Stimulated activated memory B cell treated with anti-CD40 and anti-IgM and Interleukin-4, amounts not matched to agents 10 μg/mL and 1 μg/mL and 100 μg/mL, for 72 hours (primary cell): ENCODE measurements at regions not wholly inside any gene's neighbourhood (a gene's known extent, or its start where the extent isn't known, plus 50 kb on each side); places are given as distances from the start of the nearest gene placed in this dataset.

Experiments
- ATAC-seq: fragments of 150-1000 bp; cut with Tn5 transposase; 2 replicates; pipeline ENCODE4 v1.10.0; 2021
- H3K27ac Mint-ChIP-seq: one replicate; pipeline ENCODE4 v1.8.0; 2022; ENCODE audit warnings: mild to moderate bottlenecking, mixed read lengths
- H3K27me3 Mint-ChIP-seq: one replicate; pipeline ENCODE4 v1.8.0; 2022; ENCODE audit warnings: mixed read lengths
- H3K36me3 Mint-ChIP-seq: one replicate; pipeline ENCODE4 v1.8.0; 2022; ENCODE audit warnings: mixed read lengths
- H3K4me1 Mint-ChIP-seq: one replicate; pipeline ENCODE4 v1.8.0; 2022; ENCODE audit warnings: mixed read lengths
- H3K4me3 Mint-ChIP-seq: one replicate; pipeline ENCODE4 v1.8.0; 2022; ENCODE audit warnings: mild to moderate bottlenecking, moderate library complexity, mixed read lengths
- H3K9me3 Mint-ChIP-seq: one replicate; pipeline ENCODE4 v1.8.0; 2022; ENCODE audit warnings: mixed read lengths

DNA sequence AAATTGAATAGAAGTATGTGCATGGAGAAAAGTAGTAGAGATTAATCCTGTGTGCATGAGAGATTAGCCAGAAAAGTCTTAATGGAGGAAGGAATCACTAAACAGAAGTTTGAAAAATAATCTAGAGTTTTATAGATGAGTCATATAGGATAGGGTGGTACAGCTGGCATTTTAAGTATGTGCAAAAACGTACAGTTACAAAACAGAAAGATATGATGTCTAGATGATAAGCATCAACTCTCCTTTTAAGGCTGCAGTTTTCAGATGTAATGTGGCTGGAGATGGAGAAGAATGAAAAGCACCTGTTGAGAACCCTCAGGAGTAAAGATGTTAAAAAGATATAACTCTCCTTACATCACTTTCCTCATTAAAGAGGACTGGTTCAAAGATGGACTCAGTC is 271.3 kb downstream of the STK31 start:
- no peak for ATAC-seq
- peaks cover 46% of the 10 kb centered on the region for H3K27me3 Mint-ChIP-seq

DNA sequence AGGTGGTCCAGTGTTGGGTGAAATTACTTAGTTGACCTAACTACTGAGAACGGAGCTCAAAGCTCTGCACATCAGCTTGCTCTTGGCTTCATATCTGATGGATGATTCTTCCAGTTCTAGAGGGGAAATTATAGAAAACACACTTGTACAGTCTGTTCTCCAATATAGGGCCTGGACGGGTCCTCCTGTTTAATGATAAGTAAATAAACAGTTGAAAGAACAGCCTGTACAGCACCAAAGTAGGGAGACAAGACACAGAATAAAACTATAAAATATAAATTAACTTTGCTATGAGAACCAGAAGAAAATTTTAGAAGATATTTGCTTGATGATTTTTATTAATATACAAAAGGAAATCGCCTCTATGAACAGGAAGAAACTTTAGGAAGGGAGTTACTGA is 271.7 kb downstream of the STK31 start:
- Mint-ChIP-seq H3K36me3 (no peaks in the 10 kb centered on the region), H3K4me1 (no peaks in the 10 kb centered on the region), H3K4me3 (no peak overlapping the region), H3K27ac (no peak overlapping the region), H3K9me3 (peaks cover 11% of the 10 kb centered on the region), H3K27me3 (peaks cover 50% of the 10 kb centered on the region)
- ATAC-seq = no peak

More for the DNA sequence above, 271.3 kb downstream of the STK31 start:
- Mint-ChIP-seq H3K4me3 (no peak overlapping the region), H3K4me1 (no peaks in the 10 kb centered on the region), H3K9me3 (peaks cover 14% of the 10 kb centered on the region), H3K36me3 (no peaks in the 10 kb centered on the region), H3K27ac (no peak overlapping the region)

GRCh38 chr7:24005517-24005916 is 278.5 kb upstream of the NPY start:
- ATAC-seq = no peak
- Mint-ChIP-seq H3K27me3 (peaks cover 2% of the 10 kb centered on the region), H3K4me3 (no peak overlapping the region), H3K4me1 (no peaks in the 10 kb centered on the region), H3K9me3 (peaks cover 2% of the 10 kb centered on the region), H3K36me3 (no peaks in the 10 kb centered on the region), H3K27ac (no peak overlapping the region)

DNA sequence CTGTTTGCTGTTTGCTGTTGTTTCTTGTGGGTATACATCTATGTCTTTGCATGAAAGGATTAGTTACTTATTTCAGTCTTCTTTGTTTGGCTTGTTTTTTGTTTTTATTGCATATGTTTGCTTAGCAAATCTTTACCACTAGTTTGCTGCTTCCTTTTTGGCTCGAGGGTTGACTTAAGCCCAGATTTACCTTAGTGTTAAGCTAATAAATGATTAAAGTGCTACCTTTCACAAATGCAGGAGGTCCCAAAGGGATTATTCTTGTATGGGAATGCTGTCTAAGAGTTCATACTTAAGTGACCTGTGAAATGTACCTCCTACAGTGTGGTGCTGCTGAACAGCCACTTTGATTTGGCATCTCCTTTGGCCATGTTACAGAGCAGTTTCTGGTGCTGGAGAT is 273.5 kb upstream of the NPY start:
- no peak for ATAC-seq
- no peak overlapping the region for H3K4me3 Mint-ChIP-seq
- H3K27ac Mint-ChIP-seq = no peak overlapping the region
- H3K36me3 Mint-ChIP-seq = no peaks in the 10 kb centered on the region
- no peaks in the 10 kb centered on the region for H3K4me1 Mint-ChIP-seq
- peaks cover 25% of the 10 kb centered on the region for H3K27me3 Mint-ChIP-seq
- peaks cover 13% of the 10 kb centered on the region for H3K9me3 Mint-ChIP-seq

DNA sequence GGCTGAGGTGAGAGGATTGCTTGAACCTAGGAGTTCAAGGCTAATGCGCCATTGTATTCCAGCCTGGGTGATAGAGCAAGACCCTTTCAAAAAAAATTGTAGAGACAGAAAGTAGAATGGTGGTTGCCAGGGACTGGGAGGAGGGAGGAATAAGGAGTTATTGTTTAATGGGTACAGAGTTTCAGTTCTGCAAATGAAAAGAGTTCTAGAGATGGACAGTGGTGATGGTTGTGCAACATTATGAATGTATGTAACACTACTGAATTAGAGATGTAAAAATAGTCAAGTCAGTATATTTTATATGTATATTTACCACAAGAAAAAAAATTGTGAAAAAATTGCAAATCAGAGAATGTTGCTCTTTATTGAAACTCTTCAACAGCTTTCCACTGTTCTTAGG is 266.5 kb upstream of the NPY start:
- no peak overlapping the region for H3K27ac Mint-ChIP-seq
- no peaks in the 10 kb centered on the region for H3K36me3 Mint-ChIP-seq
- H3K4me1 Mint-ChIP-seq = no peaks in the 10 kb centered on the region

DNA sequence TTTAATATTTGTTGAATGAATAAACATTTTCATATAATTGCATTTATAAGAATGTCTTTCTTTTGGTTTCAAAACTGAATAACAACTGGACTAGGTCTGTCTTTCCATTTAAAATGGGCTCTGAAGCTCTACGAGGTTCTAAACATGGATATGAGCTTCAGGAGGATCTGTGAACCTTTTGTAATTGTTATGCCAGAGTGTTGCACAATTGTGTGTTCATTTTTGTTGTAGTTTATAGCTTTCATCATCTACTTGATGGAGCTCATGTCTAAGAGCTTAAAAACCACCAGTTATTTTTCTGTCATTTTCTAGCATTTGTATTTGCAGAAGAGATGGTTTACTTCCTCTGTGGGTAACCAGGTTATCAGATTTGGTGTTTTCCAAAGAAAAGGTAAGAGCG is 265.7 kb upstream of the NPY start:
- no peak overlapping the region for H3K4me3 Mint-ChIP-seq

More for the DNA sequence above, 266.5 kb upstream of the NPY start:
- Mint-ChIP-seq H3K27me3 (peaks cover 7% of the 10 kb centered on the region), H3K9me3 (peaks cover 5% of the 10 kb centered on the region), H3K4me3 (no peak overlapping the region)
- ATAC-seq = no peak

GRCh38 chr7:24019841-24020240 is 264.1 kb upstream of the NPY start:
- Mint-ChIP-seq H3K27me3 (no peaks in the 10 kb centered on the region), H3K4me3 (no peak overlapping the region), H3K9me3 (no peaks in the 10 kb centered on the region), H3K27ac (no peak overlapping the region), H3K36me3 (no peaks in the 10 kb centered on the region), H3K4me1 (no peaks in the 10 kb centered on the region)
- no peak for ATAC-seq

More for the DNA sequence above, 265.7 kb upstream of the NPY start:
- ATAC-seq = no peak
- Mint-ChIP-seq H3K4me1 (no peaks in the 10 kb centered on the region), H3K27me3 (no peaks in the 10 kb centered on the region), H3K36me3 (no peaks in the 10 kb centered on the region), H3K9me3 (no peaks in the 10 kb centered on the region), H3K27ac (no peak overlapping the region)

DNA sequence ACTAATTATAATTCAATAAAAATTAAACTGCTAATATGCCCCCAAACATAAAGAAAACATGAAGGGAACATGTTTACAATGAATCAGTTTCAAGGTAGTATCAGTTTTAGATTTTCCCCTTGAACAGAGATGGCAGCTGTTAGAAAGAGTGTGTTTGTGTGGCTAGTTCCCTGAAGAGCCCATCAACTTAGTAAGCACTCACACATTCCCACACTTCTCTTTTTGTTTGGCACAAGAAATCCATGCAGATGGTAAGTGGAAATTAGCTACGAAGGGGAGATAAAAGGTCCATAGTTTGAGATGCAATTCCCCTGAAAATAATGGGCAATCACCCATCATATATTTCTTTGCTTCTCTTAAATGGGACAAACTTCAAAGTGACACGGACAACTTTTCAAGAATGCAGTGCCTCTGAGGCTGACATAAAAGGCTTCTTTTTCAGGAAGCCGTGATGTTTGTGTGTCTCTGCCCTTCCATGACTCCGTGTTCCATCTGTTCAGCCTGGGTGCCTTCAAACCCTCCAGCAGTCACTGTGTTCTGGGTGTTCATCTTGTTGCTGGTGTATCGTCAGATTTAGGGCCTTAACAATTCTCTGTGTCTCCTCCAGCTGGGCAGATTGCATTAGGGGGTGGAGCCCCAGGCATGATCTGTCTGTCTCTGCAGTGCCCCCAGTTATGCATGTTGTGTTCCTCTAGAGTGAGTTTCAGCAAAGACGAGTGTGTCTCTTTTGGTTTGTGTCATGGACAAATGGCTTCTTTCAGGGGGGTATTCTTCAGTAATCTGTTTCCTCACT is 259.5 kb upstream of the NPY start:
- Mint-ChIP-seq H3K4me1 (no peaks in the 10 kb centered on the region), H3K27ac (no peak overlapping the region), H3K4me3 (no peak overlapping the region), H3K9me3 (no peaks in the 10 kb centered on the region), H3K27me3 (no peaks in the 10 kb centered on the region), H3K36me3 (no peaks in the 10 kb centered on the region)
- ATAC-seq = no peak

DNA sequence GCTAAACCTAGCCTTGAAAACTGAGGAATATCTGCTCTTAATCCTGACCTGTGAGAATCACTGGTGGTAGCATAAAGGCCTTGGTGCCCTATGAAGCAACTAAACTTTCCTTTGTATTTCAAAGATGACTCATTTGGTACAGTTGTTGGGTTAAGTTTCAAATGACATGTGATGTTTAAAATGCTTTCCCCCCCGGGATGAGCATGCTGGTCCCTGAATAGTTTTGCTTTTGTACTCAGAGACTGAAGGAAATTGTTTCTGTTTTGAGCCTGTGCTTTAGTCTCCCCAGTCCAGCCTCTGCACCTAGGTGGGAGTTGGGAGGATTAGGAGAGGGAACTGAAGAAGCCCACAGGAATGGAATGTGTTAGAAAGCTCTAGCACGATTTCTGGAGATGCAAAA is 258.9 kb upstream of the NPY start:
- H3K27me3 Mint-ChIP-seq = no peaks in the 10 kb centered on the region

GRCh38 chr7:24025765-24026164 is 258.2 kb upstream of the NPY start:
- no peak overlapping the region for H3K27ac Mint-ChIP-seq
- H3K27me3 Mint-ChIP-seq = no peaks in the 10 kb centered on the region
- no peaks in the 10 kb centered on the region for H3K4me1 Mint-ChIP-seq
- no peak overlapping the region for H3K4me3 Mint-ChIP-seq
- no peak for ATAC-seq
- no peaks in the 10 kb centered on the region for H3K36me3 Mint-ChIP-seq
- H3K9me3 Mint-ChIP-seq = no peaks in the 10 kb centered on the region

More for the DNA sequence above, 258.9 kb upstream of the NPY start:
- Mint-ChIP-seq H3K4me1 (no peaks in the 10 kb centered on the region), H3K36me3 (no peaks in the 10 kb centered on the region), H3K9me3 (no peaks in the 10 kb centered on the region), H3K4me3 (no peak overlapping the region), H3K27ac (no peak overlapping the region)
- ATAC-seq = no peak

DNA sequence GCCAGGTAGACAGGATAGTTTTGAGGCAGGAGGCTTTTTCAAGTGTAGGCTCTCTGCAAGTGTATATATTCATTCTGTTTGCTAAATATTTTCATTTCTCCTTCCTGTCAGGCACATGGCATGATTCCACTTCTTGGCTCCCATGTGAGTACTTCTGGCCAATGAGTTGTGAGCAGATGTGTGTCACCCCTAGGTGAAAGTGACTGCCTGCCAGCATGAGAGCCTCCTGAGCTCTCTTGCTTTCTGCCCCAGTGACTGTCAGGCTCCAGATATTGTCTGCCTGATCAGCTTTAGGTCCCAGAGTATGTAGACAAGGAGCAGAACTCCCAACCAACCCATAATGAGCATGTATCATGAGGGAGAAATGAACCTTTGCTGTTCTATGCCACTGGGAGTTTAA is 257.6 kb upstream of the NPY start:
- H3K27me3 Mint-ChIP-seq = no peaks in the 10 kb centered on the region
- H3K4me1 Mint-ChIP-seq = no peaks in the 10 kb centered on the region
- no peak overlapping the region for H3K27ac Mint-ChIP-seq
- no peaks in the 10 kb centered on the region for H3K36me3 Mint-ChIP-seq
- H3K9me3 Mint-ChIP-seq = no peaks in the 10 kb centered on the region
- ATAC-seq = no peak
- no peak overlapping the region for H3K4me3 Mint-ChIP-seq

DNA sequence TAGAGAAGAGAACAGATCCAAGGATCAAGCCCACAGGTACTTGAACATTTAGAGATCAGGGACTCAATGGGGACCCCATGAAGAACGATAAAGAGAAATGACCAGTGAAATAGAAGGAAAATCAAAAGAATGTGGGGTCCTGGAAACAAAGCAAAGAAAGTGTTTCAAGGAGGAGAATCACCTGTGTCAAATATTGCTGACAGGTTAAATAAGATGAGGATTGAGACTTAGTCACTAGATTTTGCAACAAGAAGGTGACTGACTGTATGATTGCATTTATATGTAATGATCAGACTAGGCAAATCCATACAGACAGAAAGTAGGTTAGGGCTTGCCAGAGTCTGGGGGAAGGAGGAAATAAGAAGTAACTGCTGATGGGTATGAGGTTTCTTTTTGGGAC is 254.9 kb upstream of the NPY start:
- no peak for ATAC-seq
- no peaks in the 10 kb centered on the region for H3K27me3 Mint-ChIP-seq
- no peak overlapping the region for H3K27ac Mint-ChIP-seq
- H3K36me3 Mint-ChIP-seq = no peaks in the 10 kb centered on the region
- H3K9me3 Mint-ChIP-seq = no peaks in the 10 kb centered on the region
- no peak overlapping the region for H3K4me3 Mint-ChIP-seq
- H3K4me1 Mint-ChIP-seq = no peaks in the 10 kb centered on the region

- H3K4me3 Mint-ChIP-seq = no peak overlapping the region
- no peak overlapping the region for H3K27ac Mint-ChIP-seq
- H3K27me3 Mint-ChIP-seq = no peaks in the 10 kb centered on the region
- H3K9me3 Mint-ChIP-seq = no peaks in the 10 kb centered on the region
- no peaks in the 10 kb centered on the region for H3K36me3 Mint-ChIP-seq
- no peak for ATAC-seq
- H3K4me1 Mint-ChIP-seq = peaks cover 8% of the 10 kb centered on the region
Observed at GRCh38 chr7:24034251-24034650, 249.7 kb upstream of the NPY start.

DNA sequence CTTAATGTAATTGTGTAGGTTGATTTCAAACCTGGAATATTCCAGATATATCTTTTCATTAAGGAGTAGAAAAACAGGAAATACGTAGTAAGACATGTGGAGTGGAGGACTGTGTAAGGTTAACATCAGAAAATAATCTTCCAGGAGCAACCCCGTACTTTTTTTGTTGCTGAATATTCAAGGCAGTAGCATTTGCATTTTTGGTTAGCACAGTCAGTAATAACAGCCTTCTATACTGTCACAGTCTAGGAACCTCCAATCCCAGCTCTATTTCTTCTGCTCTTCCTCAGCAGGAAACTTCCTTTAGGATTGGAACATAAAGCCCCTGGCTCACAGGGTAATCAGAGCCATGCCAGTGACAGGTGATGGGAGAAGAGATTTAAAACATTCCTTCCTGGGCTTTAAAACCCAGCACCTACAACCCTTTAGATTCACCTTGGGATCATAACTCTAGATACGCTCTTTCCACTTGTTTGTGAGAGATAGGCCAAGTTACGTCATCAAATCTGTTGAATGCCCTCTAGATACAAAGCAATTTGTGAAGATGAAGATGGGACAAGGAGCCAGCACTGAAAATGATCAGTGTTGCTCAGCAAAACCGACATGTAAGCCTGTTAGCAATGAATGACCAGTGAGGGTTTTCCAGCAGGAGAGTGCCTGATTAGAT is 248.5 kb upstream of the NPY start:
- no peaks in the 10 kb centered on the region for H3K9me3 Mint-ChIP-seq
- peaks cover 8% of the 10 kb centered on the region for H3K4me1 Mint-ChIP-seq
- no peak for ATAC-seq
- no peak overlapping the region for H3K4me3 Mint-ChIP-seq
- H3K27me3 Mint-ChIP-seq = no peaks in the 10 kb centered on the region
- H3K36me3 Mint-ChIP-seq = no peaks in the 10 kb centered on the region
- H3K27ac Mint-ChIP-seq = no peak overlapping the region

- ATAC-seq = no peak
- Mint-ChIP-seq H3K9me3 (no peaks in the 10 kb centered on the region), H3K4me3 (no peak overlapping the region), H3K27me3 (no peaks in the 10 kb centered on the region), H3K4me1 (peaks cover 8% of the 10 kb centered on the region), H3K27ac (no peak overlapping the region), H3K36me3 (no peaks in the 10 kb centered on the region)
Observed at GRCh38 chr7:24036033-24036412, 248.0 kb upstream of the NPY start.

GRCh38 chr7:24038993-24039392 is 245.0 kb upstream of the NPY start:
- peaks cover 8% of the 10 kb centered on the region for H3K4me1 Mint-ChIP-seq
- H3K9me3 Mint-ChIP-seq = no peaks in the 10 kb centered on the region
- H3K27ac Mint-ChIP-seq = no peak overlapping the region
- no peak overlapping the region for H3K4me3 Mint-ChIP-seq
- ATAC-seq = no peak
- H3K27me3 Mint-ChIP-seq = no peaks in the 10 kb centered on the region
- H3K36me3 Mint-ChIP-seq = no peaks in the 10 kb centered on the region
